Activated T-cell treated with anti-CD3 and anti-CD28 coated beads for 48 hours (primary cell): ENCODE measurements at regions not wholly inside any gene's neighbourhood (a gene's known extent, or its start where the extent isn't known, plus 50 kb on each side); places are given as distances from the start of the nearest gene placed in this dataset.
"Not testable (repeated sequence)": the region's sequence is repeated elsewhere in the genome, so short reads cannot be mapped to it uniquely, and the experiment has no call there.

Source experiments
- DNase-seq: peaks from one replicate; pipeline ENCODE4 v3.0.0-alpha.2; 2020; ENCODE audit warnings: low read depth

DNA sequence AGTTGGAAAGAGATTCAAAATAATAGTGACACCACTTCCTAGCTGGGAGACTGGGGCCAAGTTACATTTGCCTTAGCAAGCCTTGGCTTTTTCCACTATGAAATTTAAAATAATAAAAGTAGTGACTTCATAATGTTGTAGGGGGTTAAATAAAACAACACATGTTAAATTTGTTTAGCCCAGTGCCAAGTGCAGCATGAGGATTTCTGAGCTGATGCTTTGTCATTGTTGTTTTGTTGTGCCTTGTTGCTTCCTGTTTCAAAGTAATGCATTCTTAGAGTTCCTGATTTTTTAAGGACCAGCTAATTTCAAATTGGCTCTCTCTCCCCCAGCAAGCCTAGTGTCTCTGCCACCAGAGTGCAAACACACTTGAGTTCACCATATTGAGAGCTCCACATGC is 270.7 kb upstream of the PAPPA start:
- no peak for DNase-seq

DNA sequence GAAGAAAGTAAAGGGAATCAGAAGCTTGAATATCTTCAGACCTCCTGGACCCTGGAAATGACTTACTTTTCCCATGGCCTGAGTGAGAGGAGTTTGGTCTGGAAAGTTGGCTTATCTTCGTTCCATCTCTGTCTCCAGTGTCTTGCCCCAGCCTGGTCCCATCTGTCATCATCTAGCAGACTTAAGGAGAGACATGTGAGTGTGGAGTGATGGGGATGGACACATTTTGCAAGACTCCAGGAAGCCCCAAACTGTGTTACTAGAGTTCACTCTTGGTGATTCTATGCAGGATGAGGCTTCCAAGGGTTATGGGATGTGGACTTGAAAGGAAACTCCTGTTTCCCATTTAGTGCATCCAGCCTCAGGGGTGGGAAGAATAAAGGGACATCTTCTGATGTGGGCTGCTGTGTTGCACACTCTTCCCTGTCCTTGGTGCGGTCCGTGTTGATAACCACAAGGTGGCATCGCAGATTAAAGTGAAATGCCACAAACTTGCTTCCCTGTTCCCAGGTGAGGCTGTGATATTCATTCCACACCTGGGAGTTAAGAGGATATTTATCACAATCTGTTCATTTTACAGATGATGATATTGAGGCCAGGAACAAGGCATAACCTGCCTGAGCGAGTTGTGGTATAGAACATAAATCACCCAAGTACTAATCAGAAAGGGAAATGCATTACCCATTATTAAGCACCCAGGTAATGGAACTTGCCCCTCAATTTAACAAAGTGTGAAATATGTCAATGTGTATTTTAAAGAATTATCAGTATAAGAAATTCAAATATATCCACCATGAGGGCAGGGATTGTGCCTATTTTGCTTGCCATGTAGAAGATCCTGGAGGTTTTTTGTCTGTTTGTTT is 269.9 kb upstream of the PAPPA start:
- no peak for DNase-seq

DNA sequence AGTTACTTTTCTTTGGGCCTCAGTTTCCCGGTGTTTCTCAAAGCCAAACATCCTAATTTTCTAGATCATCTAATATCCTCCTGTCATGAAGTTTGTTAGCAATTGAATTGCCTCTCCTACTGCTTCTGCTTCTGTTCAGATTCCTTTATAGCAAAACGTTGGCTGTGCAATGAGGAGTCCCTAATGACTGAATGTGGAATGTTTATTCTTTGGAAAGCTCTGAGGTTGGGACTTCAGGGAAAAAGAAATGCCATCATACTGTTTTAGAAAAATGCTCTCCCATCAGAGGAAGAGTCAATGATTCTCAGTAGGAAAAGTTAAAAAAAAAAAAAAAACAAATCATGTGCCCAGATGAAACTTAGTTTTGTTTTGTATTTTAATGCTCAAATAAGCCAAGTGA is 268.7 kb upstream of the PAPPA start:
- DNase-seq = no peak

- DNase-seq = no peak
These were observed 265.5 kb upstream of the PAPPA start for GRCh38 chr9:115888131-115888530.

DNA sequence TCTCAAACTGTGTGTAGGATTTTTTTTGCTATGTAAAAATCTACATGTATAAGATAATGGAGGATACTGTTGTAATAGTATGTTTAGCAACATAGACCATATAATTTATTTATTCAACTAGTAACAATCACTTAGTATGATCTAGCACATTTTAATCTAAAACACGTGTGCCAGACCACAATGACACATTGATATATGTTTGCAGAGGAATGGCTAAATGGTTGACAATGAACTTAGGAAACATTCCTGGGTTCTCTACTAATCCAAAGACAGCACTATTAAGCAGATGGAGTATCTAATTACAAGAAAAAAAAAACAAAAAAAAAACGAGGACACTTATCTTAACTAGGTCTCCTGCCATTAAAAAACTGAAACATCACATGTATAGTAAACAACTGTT is 261.7 kb upstream of the PAPPA start:
- no peak for DNase-seq

DNA sequence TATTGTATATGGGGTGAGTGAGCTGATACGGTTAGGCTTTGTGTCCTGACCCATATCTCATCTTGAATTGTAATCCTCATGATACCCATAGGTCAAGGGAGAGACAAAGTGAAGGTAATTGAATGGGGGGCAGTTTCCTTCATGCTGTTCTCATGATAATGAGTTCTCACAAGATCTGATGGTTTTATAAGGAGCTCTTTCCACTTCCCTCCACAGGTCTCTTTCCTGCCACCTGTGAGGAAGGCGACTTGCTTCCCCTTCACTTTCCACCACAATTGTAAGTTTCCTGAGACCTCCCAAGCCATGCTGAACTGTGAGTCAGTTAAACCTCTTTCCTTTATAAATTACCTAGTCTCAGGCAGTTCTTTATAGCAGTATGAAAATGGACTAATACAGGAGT is 255.1 kb upstream of the PAPPA start:
- not testable (repeated sequence) for DNase-seq

DNA sequence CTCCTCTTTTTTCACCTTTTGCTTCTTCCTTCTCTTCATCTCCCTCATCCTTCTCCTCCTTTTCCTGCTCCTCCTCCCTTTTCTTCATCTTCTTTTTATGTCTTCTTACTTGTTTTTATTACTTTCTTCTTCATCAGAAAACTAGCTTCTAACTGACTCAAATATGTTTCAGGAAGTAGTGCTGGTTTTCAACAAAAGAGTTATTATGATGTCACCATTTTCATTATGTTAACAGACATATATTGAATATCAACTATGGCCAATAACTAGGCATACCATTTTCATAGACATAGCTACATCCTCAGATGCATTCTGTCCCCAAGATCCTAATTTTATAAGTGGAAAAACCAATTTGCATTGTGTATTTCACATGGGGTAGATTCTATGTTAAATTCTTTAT is 252.9 kb upstream of the PAPPA start:
- no peak for DNase-seq

GRCh38 chr9:115910959-115911358 is 242.6 kb upstream of the PAPPA start:
- DNase-seq = no peak

DNA sequence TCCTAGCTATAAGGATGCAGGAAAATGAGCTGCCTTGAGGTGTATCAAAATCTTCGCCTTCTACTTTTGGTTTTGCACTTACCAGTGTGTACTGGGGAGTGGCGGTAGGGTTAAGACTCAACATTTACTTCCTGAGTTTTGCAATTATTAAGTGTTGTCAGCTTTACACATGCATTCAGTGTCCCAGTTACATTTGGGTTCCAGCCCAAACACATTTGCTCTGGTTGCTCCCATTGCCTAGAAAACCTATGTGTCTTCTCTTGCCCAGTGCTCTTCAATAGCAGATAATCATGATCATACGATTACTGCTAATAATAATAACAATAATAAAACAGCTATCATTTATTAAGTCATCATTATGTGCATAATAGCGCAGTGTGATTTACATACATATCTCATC is 241.5 kb upstream of the PAPPA start:
- DNase-seq = no peak

- DNase-seq = no peak
These were observed 239.9 kb upstream of the PAPPA start for GRCh38 chr9:115913696-115914095.

- DNase-seq = no peak
These were observed 239.3 kb upstream of the PAPPA start for GRCh38 chr9:115914291-115914690.

DNA sequence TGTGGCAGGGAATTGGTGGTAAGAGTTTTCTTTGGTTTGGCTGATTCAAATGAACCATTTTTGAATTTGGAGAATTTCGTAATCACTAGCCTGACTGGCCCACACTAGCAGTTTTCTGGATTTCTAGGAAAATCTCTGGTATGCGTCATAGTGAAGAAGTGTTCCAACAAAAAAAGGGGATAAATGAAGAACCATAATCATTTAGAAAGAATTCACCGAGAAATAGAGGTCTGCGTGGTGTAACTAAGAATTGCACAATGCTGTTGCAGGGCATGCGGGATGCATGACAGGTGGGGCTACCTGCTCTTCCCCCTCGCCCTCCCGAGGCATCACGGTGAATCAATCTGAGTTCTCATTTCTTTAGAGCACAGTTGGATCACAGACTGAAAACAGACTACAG is 232.3 kb upstream of the PAPPA start:
- no peak for DNase-seq

GRCh38 chr9:115922444-115922843 is 231.1 kb upstream of the PAPPA start:
- DNase-seq = no peak

DNA sequence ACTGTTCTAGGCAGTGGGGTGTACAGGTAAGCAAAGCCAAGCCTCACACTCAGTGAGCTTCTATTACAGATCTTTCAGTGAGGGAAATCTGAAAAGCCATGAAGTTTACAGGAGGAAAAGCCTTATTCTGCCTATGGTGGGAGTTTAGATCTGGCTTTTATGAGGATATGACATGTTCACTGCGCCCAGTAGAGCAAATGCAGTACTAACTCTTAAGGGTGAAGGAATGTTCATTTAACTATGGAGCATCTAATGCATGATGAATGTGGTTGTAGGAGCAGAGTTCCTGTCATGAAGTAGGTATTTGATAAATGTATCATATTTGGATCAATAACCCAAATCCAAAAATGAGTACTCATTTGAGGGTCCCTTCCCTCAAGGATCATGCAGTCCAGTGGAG is 230.2 kb upstream of the PAPPA start:
- DNase-seq = no peak

DNA sequence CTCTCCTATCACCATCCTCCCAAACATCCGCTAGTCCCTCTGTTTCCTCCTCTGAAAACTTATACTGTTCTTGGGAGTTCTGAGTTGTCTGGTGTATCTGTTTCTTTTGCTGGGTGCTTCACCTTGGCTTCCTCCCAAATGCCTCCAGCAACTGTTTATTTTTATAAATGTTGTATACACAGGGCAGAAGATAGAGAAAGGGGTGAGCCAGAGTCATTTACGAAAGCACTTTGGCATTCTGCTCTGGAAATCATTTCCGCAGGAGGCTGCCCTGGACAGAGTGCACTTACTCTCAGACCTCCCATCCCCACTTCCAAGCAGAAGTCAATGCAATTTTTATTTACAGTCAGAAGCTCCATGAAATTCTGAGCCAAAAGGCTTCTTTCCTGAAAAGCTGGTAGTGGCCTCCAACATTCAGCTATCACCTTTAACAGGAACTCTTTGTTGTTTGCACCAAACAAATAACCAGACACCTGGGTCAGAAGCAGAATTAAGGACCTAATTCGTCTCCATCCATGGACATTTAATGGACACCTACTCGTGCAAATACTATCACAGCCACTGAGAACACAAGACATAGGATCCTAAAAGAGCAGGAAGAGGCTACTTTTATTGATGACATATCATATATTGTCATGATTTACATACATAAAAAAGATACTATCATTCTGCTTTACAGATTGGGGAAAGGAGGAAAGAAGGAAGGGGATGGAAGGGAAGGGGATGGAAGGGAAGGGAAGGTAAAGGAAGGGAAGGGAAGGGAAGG is 229.5 kb upstream of the PAPPA start:
- DNase-seq = no peak

GRCh38 chr9:115924669-115924987 is 229.0 kb upstream of the PAPPA start:
- DNase-seq = no peak

GRCh38 chr9:115925424-115925823 is 228.2 kb upstream of the PAPPA start:
- DNase-seq = no peak

- no peak for DNase-seq
These were observed 223.1 kb upstream of the PAPPA start for GRCh38 chr9:115930472-115930871.

GRCh38 chr9:115938479-115938878 is 215.1 kb upstream of the PAPPA start:
- DNase-seq = no peak

GRCh38 chr9:115939065-115939765 is 214.4 kb upstream of the PAPPA start:
- no peak for DNase-seq

DNA sequence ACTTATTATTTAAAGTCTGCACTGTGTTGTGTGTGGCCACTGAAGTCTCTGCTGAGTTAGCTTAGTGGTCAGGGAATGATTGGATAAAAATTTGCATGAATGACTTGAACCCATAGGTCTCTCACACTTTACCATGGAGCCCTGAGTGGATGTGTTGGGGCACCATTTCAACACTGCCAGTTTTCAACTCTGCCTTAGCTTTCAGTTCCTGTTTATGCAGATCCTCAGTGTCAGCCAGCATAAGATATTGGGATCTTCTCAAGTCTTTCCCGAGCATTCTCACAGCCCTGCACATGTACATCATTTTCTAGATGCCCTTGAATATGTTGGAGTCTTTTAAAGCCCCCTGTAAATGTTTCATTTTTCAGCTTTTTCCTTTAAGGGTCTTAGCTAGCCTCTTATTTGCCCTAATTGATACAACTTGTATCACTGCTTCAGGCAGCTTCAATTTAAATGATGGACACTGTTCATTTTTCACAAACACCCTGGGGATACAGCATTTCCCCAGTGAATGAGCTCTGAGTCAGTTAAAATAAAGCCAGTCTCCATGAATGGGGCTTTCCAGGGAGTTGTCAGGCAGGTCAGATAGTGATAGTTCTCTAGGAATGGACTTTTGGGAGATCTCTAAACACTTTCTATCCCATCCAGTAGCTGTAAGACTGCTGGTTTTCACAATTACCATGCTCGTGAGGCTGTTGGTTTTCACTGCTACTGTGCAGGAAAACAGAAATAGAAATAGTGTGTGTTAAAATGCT is 211.9 kb upstream of the PAPPA start:
- DNase-seq = no peak

GRCh38 chr9:115943431-115944165 is 210.0 kb upstream of the PAPPA start:
- DNase-seq = no peak
